Uterus (tissue), 2 donors: ENCODE measurements at regions not wholly inside any gene's neighbourhood (a gene's known extent, or its start where the extent isn't known, plus 50 kb on each side); places are given as distances from the start of the nearest gene placed in this dataset.

Experiments used
- CTCF ChIP-seq, 4 experiments: fragments of 200-600 bp in 2 of 4; fragments of 450-650 bp in 2 of 4; sonication (generic) in 2 of 4; IDR thresholded peaks; one replicate each; pipeline ENCODE4 v1.5.1; 2016 to 2019; ENCODE audit warnings: antibody characterized with exemption in 4 of 4, mild to moderate bottlenecking in 2 of 4, moderate library complexity in 1 of 4
- POLR2A ChIP-seq, 2 donors: fragments of 450-650 bp; IDR thresholded peaks; one replicate each; pipeline ENCODE4 v1.6.1; 2016; ENCODE audit warnings: antibody characterized with exemption in 2 of 2, mild to moderate bottlenecking in 1 of 2, moderate library complexity in 1 of 2

DNA sequence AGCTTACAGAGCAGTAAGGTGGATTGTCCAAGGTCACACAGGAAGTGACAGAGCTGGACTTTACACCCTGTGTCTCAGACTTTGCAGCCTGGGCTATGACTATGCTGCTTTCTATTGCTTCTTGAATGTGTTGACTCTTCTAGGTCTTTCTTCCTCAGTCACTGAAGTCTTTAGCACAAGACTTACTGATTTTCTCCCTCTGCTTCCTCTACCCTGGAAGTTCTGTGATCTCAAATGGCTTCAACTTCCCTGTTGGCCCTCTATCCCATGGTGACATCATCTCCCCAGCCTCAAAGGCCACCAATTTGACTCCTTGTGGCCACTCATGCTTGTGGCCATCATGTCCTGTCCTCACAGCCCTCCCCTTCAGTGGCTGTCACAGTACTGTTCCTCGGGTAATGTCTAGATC lies 181.3 kb downstream of the HS3ST3A1 start:
- no peak for TF ChIP-seq CTCF (IDR thresholded peaks at IDR 0.05)
- no peak for TF ChIP-seq POLR2A (IDR thresholded peaks at IDR 0.05)
